Breast epithelium (tissue), 4 donors: ENCODE measurements at regions not wholly inside any gene's neighbourhood (a gene's known extent, or its start where the extent isn't known, plus 50 kb on each side); places are given as distances from the start of the nearest gene placed in this dataset.

Experiments
- DNase-seq, 2 donors: peaks; one replicate each; pipeline ENCODE4 v3.0.0-alpha.2; 2019; ENCODE audit warnings: low spot score in 2 of 2
- H3K27ac ChIP-seq, 2 donors: fragments of 200-600 bp; sonication (generic) in 1 of 2; one replicate each; pipeline ENCODE4 v1.5.1; 2016 to 2019; ENCODE audit warnings: mild to moderate bottlenecking in 1 of 2
- H3K27me3 ChIP-seq, 2 donors: fragments of 200-600 bp; sonication (generic) in 1 of 2; one replicate each; pipeline versions ENCODE4 v1.5.1 to v1.6.0; 2017 to 2019; ENCODE audit warnings: control low read depth in 1 of 2, mild to moderate bottlenecking in 1 of 2
- H3K36me3 ChIP-seq: fragments of 200-600 bp; one replicate; pipeline ENCODE4 v1.5.1; 2019
- H3K4me1 ChIP-seq, 2 donors: fragments of 200-600 bp; sonication (generic); one replicate each; pipeline ENCODE4 v1.5.1; 2016 to 2019; ENCODE audit warnings: control low read depth in 1 of 2
- H3K4me3 ChIP-seq, 3 donors: fragments of 200-600 bp; sonication (generic); 1 replicate in 2 of 3; 2 replicates in 1 of 3; pipeline ENCODE4 v1.5.1; 2016 to 2019; ENCODE audit warnings: mild to moderate bottlenecking in 3 of 3, moderate library complexity in 2 of 3
- H3K9me3 ChIP-seq, 2 donors: fragments of 200-600 bp; sonication (generic) in 1 of 2; one replicate each; pipeline ENCODE4 v1.5.1; 2016 to 2019; ENCODE audit warnings: control low read depth in 1 of 2
- CTCF ChIP-seq, 3 donors: fragments of 450-650 bp; IDR thresholded peaks; one replicate each; pipeline ENCODE4 v1.5.1; 2016 to 2017; ENCODE audit warnings: antibody characterized with exemption in 3 of 3, mild to moderate bottlenecking in 3 of 3, moderate library complexity in 3 of 3
- POLR2A ChIP-seq: fragments of 450-650 bp; IDR thresholded peaks from one replicate; pipeline ENCODE4 v1.6.1; 2016; ENCODE audit warnings: antibody characterized with exemption, mild to moderate bottlenecking, moderate library complexity
- POLR2AphosphoS5 ChIP-seq, 3 donors: sonication (generic); formaldehyde crosslinking; IDR thresholded peaks; one replicate each; pipeline ENCODE4 v1.6.1; 2017; ENCODE audit warnings: antibody characterized with exemption in 3 of 3
- intact Hi-C: fragments of 100-400 bp; cut with DNase I; formaldehyde crosslinking; loops from one replicate; pipeline ENCODE4 v1.15.1; 2023; ENCODE audit warnings: low total_unique reads

DNA sequence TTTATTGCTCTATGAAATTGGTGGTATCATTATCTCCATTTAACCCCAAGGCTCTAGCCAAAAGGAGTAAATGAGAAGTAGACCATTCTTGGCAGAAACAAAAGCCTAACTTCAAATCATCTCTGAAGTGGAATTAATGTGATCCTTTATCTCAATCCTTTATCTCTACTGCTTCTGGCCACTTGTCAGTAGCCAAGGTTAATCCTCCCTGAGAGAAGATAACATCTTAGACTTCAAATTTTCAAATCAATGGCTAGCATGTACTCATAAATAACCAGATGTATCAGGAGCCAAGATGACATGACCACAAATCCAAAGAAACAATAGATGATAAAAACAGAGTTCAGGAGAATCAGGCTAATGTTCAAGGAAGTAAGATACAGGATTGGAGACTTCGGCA lies 123.1 kb upstream of the RASSF8 start:
- H3K27me3 ChIP-seq = no peaks in the 10 kb centered on the region
- no peak overlapping the region for H3K4me3 ChIP-seq
- H3K9me3 ChIP-seq = no peaks in the 10 kb centered on the region
- H3K27ac ChIP-seq = no peak overlapping the region
- DNase-seq = no peak
- H3K36me3 ChIP-seq = no peaks in the 10 kb centered on the region
- no peaks in the 10 kb centered on the region for H3K4me1 ChIP-seq
- intact Hi-C loops = no loop called here
- TF ChIP-seq POLR2A (no peak), CTCF (IDR thresholded peaks at IDR 0.05) (no peak), POLR2AphosphoS5 (IDR thresholded peaks at IDR 0.05) (no peak)

DNA sequence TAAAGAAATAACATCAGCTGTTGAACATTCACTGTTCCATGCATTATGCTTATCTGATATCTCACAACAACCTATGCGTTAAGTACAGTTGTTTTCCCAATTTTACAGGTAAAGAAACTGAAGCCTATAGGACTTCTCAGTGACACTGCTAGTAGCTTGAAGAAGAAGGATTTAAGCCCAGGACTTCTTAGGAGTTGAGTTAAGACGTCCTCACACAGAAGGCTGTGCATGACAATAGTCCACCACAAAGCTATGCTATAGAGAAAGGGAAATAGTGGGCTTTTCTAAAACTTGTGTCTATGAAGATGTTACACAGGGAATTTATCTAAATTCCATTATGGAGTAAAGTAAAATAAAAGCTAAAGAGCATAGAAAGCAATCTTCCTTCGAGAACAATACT lies 120.5 kb upstream of the RASSF8 start:
- TF ChIP-seq POLR2A = no peak
- TF ChIP-seq POLR2AphosphoS5 (IDR thresholded peaks at IDR 0.05) = no peak
- no peak for TF ChIP-seq CTCF (IDR thresholded peaks at IDR 0.05)
- Histone ChIP-seq H3K4me1 (no peaks in the 10 kb centered on the region), H3K27ac (no peak overlapping the region), H3K36me3 (no peaks in the 10 kb centered on the region), H3K9me3 (no peaks in the 10 kb centered on the region), H3K4me3 (no peak overlapping the region), H3K27me3 (no peaks in the 10 kb centered on the region)
- no peak for DNase-seq
- intact Hi-C loops = no loop called here

DNA sequence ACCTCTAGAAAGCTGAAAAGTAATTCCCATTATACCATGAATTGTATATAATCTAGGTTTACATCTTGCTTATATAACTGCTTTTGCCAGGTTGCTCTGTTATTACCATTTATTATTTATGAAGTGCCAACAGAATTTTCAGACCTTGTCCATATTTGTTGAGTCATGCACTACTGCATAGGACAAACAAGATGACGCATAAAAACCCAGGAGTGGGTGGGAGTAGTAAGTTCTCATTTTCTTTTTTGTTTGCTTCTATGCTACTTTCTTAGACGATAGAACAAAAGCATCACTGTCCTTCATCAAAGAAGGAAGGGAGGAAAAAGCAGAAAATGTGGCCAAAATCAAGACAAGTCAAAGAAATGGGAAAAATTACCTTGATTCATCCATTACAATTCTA lies 119.0 kb upstream of the RASSF8 start:
- Histone ChIP-seq H3K4me1 (no peaks in the 10 kb centered on the region), H3K27me3 (no peaks in the 10 kb centered on the region), H3K27ac (no peak overlapping the region), H3K36me3 (no peaks in the 10 kb centered on the region), H3K9me3 (no peaks in the 10 kb centered on the region), H3K4me3 (no peak overlapping the region)
- DNase-seq = no peak
- TF ChIP-seq CTCF (IDR thresholded peaks at IDR 0.05) = no peak
- no peak for TF ChIP-seq POLR2AphosphoS5 (IDR thresholded peaks at IDR 0.05)
- no peak for TF ChIP-seq POLR2A
- intact Hi-C loops = no loop called here

DNA sequence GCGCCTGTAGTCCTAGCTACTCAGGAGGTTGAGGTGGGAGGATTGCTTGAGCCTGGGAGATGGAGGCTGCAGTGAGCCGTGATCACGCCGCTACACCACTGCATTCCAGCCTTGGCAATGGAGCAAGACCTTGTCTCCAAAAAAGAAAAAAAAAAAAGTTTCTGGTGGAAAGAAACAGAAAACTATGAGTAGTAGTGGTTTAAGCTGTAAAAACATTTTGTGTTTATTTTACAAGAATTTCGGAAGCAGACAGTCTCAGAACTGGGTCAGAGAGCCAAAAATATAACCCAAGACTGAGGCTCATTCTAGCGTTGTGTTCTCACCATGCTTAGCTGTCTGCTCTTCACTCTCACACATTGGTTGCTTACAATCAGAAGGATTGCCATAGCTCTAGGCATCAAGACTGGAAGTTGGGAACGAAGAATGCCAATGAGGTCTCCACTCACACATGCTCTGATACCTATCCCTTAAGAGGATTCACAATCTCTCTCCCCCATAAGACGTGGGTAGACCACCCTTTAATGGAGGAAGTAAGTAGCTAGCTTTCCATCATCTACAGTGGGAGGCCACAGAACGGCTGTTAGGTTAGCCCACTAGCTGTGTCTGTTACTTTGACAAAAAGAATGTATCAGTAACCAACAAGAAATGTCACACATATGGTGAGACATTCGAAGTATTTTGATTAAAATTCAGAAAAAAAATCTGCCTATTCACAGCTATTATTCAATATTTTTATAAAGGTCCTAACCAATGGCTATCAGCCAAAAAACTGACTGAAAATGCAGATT lies 117.6 kb upstream of the RASSF8 start:
- Histone ChIP-seq H3K27me3 (no peaks in the 10 kb centered on the region), H3K4me1 (no peaks in the 10 kb centered on the region), H3K9me3 (no peaks in the 10 kb centered on the region), H3K4me3 (no peak overlapping the region), H3K27ac (no peak overlapping the region), H3K36me3 (no peaks in the 10 kb centered on the region)
- TF ChIP-seq CTCF (IDR thresholded peaks at IDR 0.05) = no peak
- no peak for TF ChIP-seq POLR2AphosphoS5 (IDR thresholded peaks at IDR 0.05)
- TF ChIP-seq POLR2A = no peak
- DNase-seq = no peak
- intact Hi-C loops = no loop called here

DNA sequence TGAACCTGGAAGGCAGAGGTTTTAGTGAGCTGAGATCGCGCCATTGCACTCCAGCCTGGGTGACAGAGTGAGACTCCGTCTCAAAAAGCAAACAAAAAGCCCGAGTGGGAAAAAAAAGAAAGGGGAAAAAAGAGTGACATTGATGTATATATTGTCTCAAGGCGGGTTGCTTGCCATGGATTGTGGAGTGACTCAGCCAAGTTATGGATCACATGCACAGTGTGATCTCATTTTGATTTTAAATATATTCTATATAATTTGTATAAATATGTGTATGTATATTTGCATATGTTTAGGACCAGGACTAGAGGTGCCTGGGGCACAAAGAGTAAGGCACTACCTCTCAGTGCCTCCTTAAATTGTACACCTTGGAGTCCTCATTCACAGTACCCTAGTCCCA lies 116.2 kb upstream of the RASSF8 start:
- Histone ChIP-seq H3K27ac (no peak overlapping the region), H3K36me3 (no peaks in the 10 kb centered on the region), H3K9me3 (no peaks in the 10 kb centered on the region), H3K4me1 (no peaks in the 10 kb centered on the region), H3K27me3 (no peaks in the 10 kb centered on the region), H3K4me3 (no peak overlapping the region)
- intact Hi-C loops = no loop called here
- TF ChIP-seq CTCF (IDR thresholded peaks at IDR 0.05) (no peak), POLR2A (no peak), POLR2AphosphoS5 (IDR thresholded peaks at IDR 0.05) (no peak)
- DNase-seq = no peak
